ENCODE measurements at regions not wholly inside any gene's neighbourhood (a gene's known extent, or its start where the extent isn't known, plus 50 kb on each side); places are given as distances from the start of the nearest gene placed in this dataset.
"Not testable (repeated sequence)": the region's sequence is repeated elsewhere in the genome, so short reads cannot be mapped to it uniquely, and the experiment has no call there.

GRCh38 chr2:207409517-207409916 is 120.2 kb upstream of the CREB1 start:
- no peak for DNase-seq (ENCODE audit: low read depth)

- DNase-seq (ENCODE audit: low read depth): no peak
Observed at GRCh38 chr2:207412787-207413310, 116.9 kb upstream of the CREB1 start.

GRCh38 chr2:207413376-207413907 is 116.3 kb upstream of the CREB1 start:
- DNase-seq (ENCODE audit: low read depth): no peak

GRCh38 chr2:207416111-207416510 is 113.7 kb upstream of the CREB1 start:
- DNase-seq (ENCODE audit: low read depth): no peak

GRCh38 chr2:207416900-207417299 is 112.9 kb upstream of the CREB1 start:
- DNase-seq (ENCODE audit: low read depth): no peak

GRCh38 chr2:207417301-207417718 is 112.5 kb upstream of the CREB1 start:
- no peak for DNase-seq (ENCODE audit: low read depth)

- DNase-seq (ENCODE audit: low read depth): no peak
Observed at GRCh38 chr2:207418419-207418818, 111.3 kb upstream of the CREB1 start.

- no peak for DNase-seq (ENCODE audit: low read depth)
Observed at GRCh38 chr2:207419331-207419730, 110.4 kb upstream of the CREB1 start.

GRCh38 chr2:207421671-207422070 is 108.1 kb upstream of the CREB1 start:
- DNase-seq (ENCODE audit: low read depth): no peak

- DNase-seq (ENCODE audit: low read depth): no peak
Observed at GRCh38 chr2:207422380-207422779, 107.4 kb upstream of the CREB1 start.

GRCh38 chr2:207423886-207424285 is 105.9 kb upstream of the CREB1 start:
- DNase-seq (ENCODE audit: low read depth): no peak

- no peak for DNase-seq (ENCODE audit: low read depth)
Observed at GRCh38 chr2:207427986-207428385, 101.8 kb upstream of the CREB1 start.

GRCh38 chr2:207428573-207428972 is 101.2 kb upstream of the CREB1 start:
- no peak for DNase-seq (ENCODE audit: low read depth)

- no peak for DNase-seq (ENCODE audit: low read depth)
Observed at GRCh38 chr2:207432453-207432852, 97.3 kb upstream of the CREB1 start.

- no peak for DNase-seq (ENCODE audit: low read depth)
Observed at GRCh38 chr2:207434306-207434705, 95.5 kb upstream of the CREB1 start.

- DNase-seq (ENCODE audit: low read depth): no peak
Observed at GRCh38 chr2:207434899-207435465, 94.8 kb upstream of the CREB1 start.

GRCh38 chr2:207437136-207437523 is 92.6 kb upstream of the CREB1 start:
- no peak for DNase-seq (ENCODE audit: low read depth)

GRCh38 chr2:207437524-207438143 is 92.1 kb upstream of the CREB1 start:
- DNase-seq (ENCODE audit: low read depth): no peak

- DNase-seq (ENCODE audit: low read depth): no peak
Observed at GRCh38 chr2:207438414-207439126, 91.2 kb upstream of the CREB1 start.

GRCh38 chr2:207439881-207440280 is 89.9 kb upstream of the CREB1 start:
- DNase-seq (ENCODE audit: low read depth): not testable (repeated sequence)

- DNase-seq (ENCODE audit: low read depth): no peak
Observed at GRCh38 chr2:207444756-207445155, 85.0 kb upstream of the CREB1 start.

GRCh38 chr2:207446653-207447052 is 83.1 kb upstream of the CREB1 start:
- no peak for DNase-seq (ENCODE audit: low read depth)

- DNase-seq (ENCODE audit: low read depth): no peak
Observed at GRCh38 chr2:207448006-207448405, 81.8 kb upstream of the CREB1 start.

All from activated T-cell treated with anti-CD3 and anti-CD28 coated beads for 1 hour (primary cell).